ENCODE measurements at regions not wholly inside any gene's neighbourhood (a gene's known extent, or its start where the extent isn't known, plus 50 kb on each side); places are given as distances from the start of the nearest gene placed in this dataset.

- TF ChIP-seq, protein P1, sequence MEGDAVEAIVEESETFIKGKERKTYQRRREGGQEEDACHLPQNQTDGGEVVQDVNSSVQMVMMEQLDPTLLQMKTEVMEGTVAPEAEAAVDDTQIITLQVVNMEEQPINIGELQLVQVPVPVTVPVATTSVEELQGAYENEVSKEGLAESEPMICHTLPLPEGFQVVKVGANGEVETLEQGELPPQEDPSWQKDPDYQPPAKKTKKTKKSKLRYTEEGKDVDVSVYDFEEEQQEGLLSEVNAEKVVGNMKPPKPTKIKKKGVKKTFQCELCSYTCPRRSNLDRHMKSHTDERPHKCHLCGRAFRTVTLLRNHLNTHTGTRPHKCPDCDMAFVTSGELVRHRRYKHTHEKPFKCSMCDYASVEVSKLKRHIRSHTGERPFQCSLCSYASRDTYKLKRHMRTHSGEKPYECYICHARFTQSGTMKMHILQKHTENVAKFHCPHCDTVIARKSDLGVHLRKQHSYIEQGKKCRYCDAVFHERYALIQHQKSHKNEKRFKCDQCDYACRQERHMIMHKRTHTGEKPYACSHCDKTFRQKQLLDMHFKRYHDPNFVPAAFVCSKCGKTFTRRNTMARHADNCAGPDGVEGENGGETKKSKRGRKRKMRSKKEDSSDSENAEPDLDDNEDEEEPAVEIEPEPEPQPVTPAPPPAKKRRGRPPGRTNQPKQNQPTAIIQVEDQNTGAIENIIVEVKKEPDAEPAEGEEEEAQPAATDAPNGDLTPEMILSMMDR (IDR thresholded peaks at IDR 0.05; ENCODE audit: low read length) = no peak
- TF ChIP-seq EZH2 (optimal IDR thresholded peaks at IDR 0.05; ENCODE audit: low read depth, low read length) (no peak), EZH2phosphoT487 (IDR thresholded peaks at IDR 0.05; ENCODE audit: low read length) (no peak)
Observed at GRCh38 chr7:70870349-70870748, 261.6 kb upstream of the GALNT17 start.

Measured in MM.1S (cell line).